ENCODE measurements at regions not wholly inside any gene's neighbourhood (a gene's known extent, or its start where the extent isn't known, plus 50 kb on each side); places are given as distances from the start of the nearest gene placed in this dataset.

- no peak for TF ChIP-seq JUND (IDR thresholded peaks at IDR 0.05; ENCODE audit: low read depth)
- in situ Hi-C loops (cut with HindIII; ENCODE audit: low pct_unique_long_range_greater_than_20kb, low sequenced_read_pairs), result no loop called here
- DNase-seq (ENCODE audit: low read depth in 1 of 2, low spot score in 1 of 2), result no peak
These were observed 277.4 kb downstream of the NDUFA10 start for GRCh38 chr2:239747771-239748170.

- in situ Hi-C loops (cut with HindIII; ENCODE audit: low pct_unique_long_range_greater_than_20kb, low sequenced_read_pairs), result no loop called here
- no peak for DNase-seq (ENCODE audit: low read depth in 1 of 2, low spot score in 1 of 2)
- TF ChIP-seq JUND (IDR thresholded peaks at IDR 0.05; ENCODE audit: low read depth), result no peak
These were observed 277.9 kb downstream of the NDUFA10 start for GRCh38 chr2:239747274-239747673.

- in situ Hi-C loops (cut with HindIII; ENCODE audit: low pct_unique_long_range_greater_than_20kb, low sequenced_read_pairs), result no loop called here
- DNase-seq (ENCODE audit: low read depth in 1 of 2, low spot score in 1 of 2), result no peak
- TF ChIP-seq JUND (IDR thresholded peaks at IDR 0.05; ENCODE audit: low read depth), result no peak
These were observed 278.4 kb downstream of the NDUFA10 start for GRCh38 chr2:239746559-239747246.

- DNase-seq (ENCODE audit: low read depth in 1 of 2, low spot score in 1 of 2), result no peak
- in situ Hi-C loops (cut with HindIII; ENCODE audit: low pct_unique_long_range_greater_than_20kb, low sequenced_read_pairs), result no loop called here
These were observed 279.5 kb downstream of the NDUFA10 start for GRCh38 chr2:239745386-239746227.

GRCh38 chr2:239744706-239745340, 280.3 kb downstream of the NDUFA10 start:
- TF ChIP-seq JUND (IDR thresholded peaks at IDR 0.05; ENCODE audit: low read depth), result no peak
- no peak for DNase-seq (ENCODE audit: low read depth in 1 of 2, low spot score in 1 of 2)
- in situ Hi-C loops (cut with HindIII; ENCODE audit: low pct_unique_long_range_greater_than_20kb, low sequenced_read_pairs), result no loop called here

More at GRCh38 chr2:239745386-239746227, 279.5 kb downstream of the NDUFA10 start:
- no peak for TF ChIP-seq JUND (IDR thresholded peaks at IDR 0.05; ENCODE audit: low read depth)

- in situ Hi-C loops (cut with HindIII; ENCODE audit: low pct_unique_long_range_greater_than_20kb, low sequenced_read_pairs), result no loop called here
- TF ChIP-seq JUND (IDR thresholded peaks at IDR 0.05; ENCODE audit: low read depth), result no peak
- DNase-seq (ENCODE audit: low read depth in 1 of 2, low spot score in 1 of 2), result no peak
These were observed 281.9 kb downstream of the NDUFA10 start for GRCh38 chr2:239743206-239743605.

- DNase-seq (ENCODE audit: low read depth in 1 of 2, low spot score in 1 of 2), result no peak
- TF ChIP-seq JUND (IDR thresholded peaks at IDR 0.05; ENCODE audit: low read depth), result no peak
- in situ Hi-C loops (cut with HindIII; ENCODE audit: low pct_unique_long_range_greater_than_20kb, low sequenced_read_pairs), result no loop called here
These were observed 282.8 kb downstream of the NDUFA10 start for GRCh38 chr2:239742377-239742776.

- no peak for DNase-seq (ENCODE audit: low read depth in 1 of 2, low spot score in 1 of 2)
- in situ Hi-C loops (cut with HindIII; ENCODE audit: low pct_unique_long_range_greater_than_20kb, low sequenced_read_pairs), result no loop called here
- no peak for TF ChIP-seq JUND (IDR thresholded peaks at IDR 0.05; ENCODE audit: low read depth)
These were observed 285.9 kb downstream of the NDUFA10 start for GRCh38 chr2:239739206-239739605.

- DNase-seq (ENCODE audit: low read depth in 1 of 2, low spot score in 1 of 2), result no peak
- in situ Hi-C loops (cut with HindIII; ENCODE audit: low pct_unique_long_range_greater_than_20kb, low sequenced_read_pairs), result no loop called here
- TF ChIP-seq JUND (IDR thresholded peaks at IDR 0.05; ENCODE audit: low read depth), result no peak
These were observed 287.0 kb downstream of the NDUFA10 start for GRCh38 chr2:239738159-239738558.

- DNase-seq (ENCODE audit: low read depth in 1 of 2, low spot score in 1 of 2), result no peak
- in situ Hi-C loops (cut with HindIII; ENCODE audit: low pct_unique_long_range_greater_than_20kb, low sequenced_read_pairs), result no loop called here
- no peak for TF ChIP-seq JUND (IDR thresholded peaks at IDR 0.05; ENCODE audit: low read depth)
These were observed 288.0 kb downstream of the NDUFA10 start for GRCh38 chr2:239737144-239737463.

- in situ Hi-C loops (cut with HindIII; ENCODE audit: low pct_unique_long_range_greater_than_20kb, low sequenced_read_pairs), result no loop called here
- no peak for TF ChIP-seq JUND (IDR thresholded peaks at IDR 0.05; ENCODE audit: low read depth)
- DNase-seq (ENCODE audit: low read depth in 1 of 2, low spot score in 1 of 2), result peak in 1 of 2 experiments; percentile 22
These were observed 288.6 kb downstream of the NDUFA10 start for GRCh38 chr2:239736358-239737143.

- DNase-seq (ENCODE audit: low read depth in 1 of 2, low spot score in 1 of 2), result no peak
- TF ChIP-seq JUND (IDR thresholded peaks at IDR 0.05; ENCODE audit: low read depth), result no peak
- in situ Hi-C loops (cut with HindIII; ENCODE audit: low pct_unique_long_range_greater_than_20kb, low sequenced_read_pairs), result no loop called here
These were observed 289.2 kb downstream of the NDUFA10 start for GRCh38 chr2:239735829-239736357.
